Tibial artery (tissue), 4 donors: ENCODE measurements at regions not wholly inside any gene's neighbourhood (a gene's known extent, or its start where the extent isn't known, plus 50 kb on each side); places are given as distances from the start of the nearest gene placed in this dataset.

Experiments
- DNase-seq, 2 donors: peaks; one replicate each; pipeline ENCODE4 v3.0.0-alpha.2; 2019
- H3K27ac ChIP-seq, 2 donors: fragments of 200-600 bp; sonication (generic) in 1 of 2; 1 replicate in 1 of 2; 2 replicates in 1 of 2; pipeline ENCODE4 v1.5.1; 2018 to 2019; ENCODE audit warnings: mild to moderate bottlenecking in 1 of 2
- H3K27me3 ChIP-seq, 2 donors: fragments of 200-600 bp; sonication (generic) in 1 of 2; one replicate each; pipeline versions ENCODE4 v1.5.1 to v1.6.0; 2016 to 2019
- H3K36me3 ChIP-seq, 3 donors: fragments of 200-600 bp; sonication (generic) in 2 of 3; one replicate each; pipeline ENCODE4 v1.5.1; 2016 to 2019; ENCODE audit warnings: mild to moderate bottlenecking in 2 of 3
- H3K4me1 ChIP-seq, 4 donors: fragments of 200-600 bp; sonication (generic) in 2 of 4; 1 replicate in 3 of 4; 2 replicates in 1 of 4; pipeline ENCODE4 v1.5.1; 2016 to 2019
- H3K4me3 ChIP-seq, 2 donors: fragments of 200-600 bp; sonication (generic) in 1 of 2; 1 replicate in 1 of 2; 2 replicates in 1 of 2; pipeline ENCODE4 v1.5.1; 2018 to 2019; ENCODE audit warnings: mild to moderate bottlenecking in 2 of 2
- H3K9me3 ChIP-seq, 3 donors: fragments of 200-600 bp; sonication (generic) in 1 of 3; one replicate each; pipeline ENCODE4 v1.5.1; 2016 to 2019
- CTCF ChIP-seq, 2 experiments: fragments of 200-600 bp in 1 of 2; fragments of 450-650 bp in 1 of 2; IDR thresholded peaks; one replicate each; pipeline ENCODE4 v1.5.1; 2017 to 2019; ENCODE audit warnings: antibody characterized with exemption in 2 of 2, mild to moderate bottlenecking in 1 of 2, moderate library complexity in 1 of 2
- intact Hi-C: fragments of 100-400 bp; cut with DNase I; formaldehyde crosslinking; loops from one replicate; pipeline ENCODE4 v1.15.0; 2023; ENCODE audit warnings: low total_unique reads

- no peak overlapping the region for H3K4me3 ChIP-seq
- no peak for TF ChIP-seq CTCF (IDR thresholded peaks at IDR 0.05)
These were observed 935.4 kb downstream of the TBC1D22A start for GRCh38 chr22:47697861-47698260.

DNA sequence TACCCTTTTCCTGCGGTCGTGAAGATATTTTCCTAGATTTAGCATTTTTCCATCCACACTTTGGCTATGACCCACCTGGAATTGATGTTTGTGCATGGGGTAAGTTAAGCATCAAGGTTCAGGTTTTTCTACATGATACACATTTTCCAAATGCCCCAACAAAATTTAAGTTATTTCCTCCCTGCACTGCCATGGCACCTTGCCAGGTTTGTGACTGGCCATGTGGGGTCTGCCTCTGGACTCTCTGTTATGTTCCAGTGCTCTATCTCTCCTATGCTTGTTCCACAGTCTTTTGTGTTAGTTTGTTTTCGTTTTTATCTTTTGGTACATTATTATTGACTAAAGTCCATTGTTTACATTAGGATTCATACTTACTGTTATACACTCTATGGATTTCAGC lies 934.3 kb downstream of the TBC1D22A start:
- intact Hi-C loops, result no loop called here
- Histone ChIP-seq H3K4me1 (no peaks in the 10 kb centered on the region), H3K27ac (no peak overlapping the region), H3K9me3 (no peaks in the 10 kb centered on the region), H3K36me3 (no peaks in the 10 kb centered on the region), H3K4me3 (no peak overlapping the region), H3K27me3 (no peaks in the 10 kb centered on the region)
- TF ChIP-seq CTCF (IDR thresholded peaks at IDR 0.05), result no peak
- DNase-seq, result no peak

More at GRCh38 chr22:47697861-47698260, 935.4 kb downstream of the TBC1D22A start:
- Histone ChIP-seq H3K27me3 (no peaks in the 10 kb centered on the region), H3K27ac (no peak overlapping the region), H3K9me3 (no peaks in the 10 kb centered on the region), H3K4me1 (no peaks in the 10 kb centered on the region), H3K36me3 (no peaks in the 10 kb centered on the region)
- DNase-seq, result no peak
- intact Hi-C loops, result no loop called here

GRCh38 chr22:47695176-47695575 lies 932.7 kb downstream of the TBC1D22A start:
- no peak for DNase-seq
- Histone ChIP-seq H3K36me3 (no peaks in the 10 kb centered on the region), H3K9me3 (no peaks in the 10 kb centered on the region), H3K27me3 (no peaks in the 10 kb centered on the region), H3K27ac (no peak overlapping the region), H3K4me1 (no peaks in the 10 kb centered on the region), H3K4me3 (no peak overlapping the region)
- intact Hi-C loops, result no loop called here
- no peak for TF ChIP-seq CTCF (IDR thresholded peaks at IDR 0.05)

- intact Hi-C loops, result no loop called here
- no peak overlapping the region for H3K4me3 ChIP-seq
- no peak for TF ChIP-seq CTCF (IDR thresholded peaks at IDR 0.05)
- H3K9me3 ChIP-seq, result no peaks in the 10 kb centered on the region
- H3K27me3 ChIP-seq, result no peaks in the 10 kb centered on the region
- H3K27ac ChIP-seq, result no peak overlapping the region
- H3K36me3 ChIP-seq, result no peaks in the 10 kb centered on the region
- no peaks in the 10 kb centered on the region for H3K4me1 ChIP-seq
- no peak for DNase-seq
These were observed 932.2 kb downstream of the TBC1D22A start for GRCh38 chr22:47694536-47695130.

DNA sequence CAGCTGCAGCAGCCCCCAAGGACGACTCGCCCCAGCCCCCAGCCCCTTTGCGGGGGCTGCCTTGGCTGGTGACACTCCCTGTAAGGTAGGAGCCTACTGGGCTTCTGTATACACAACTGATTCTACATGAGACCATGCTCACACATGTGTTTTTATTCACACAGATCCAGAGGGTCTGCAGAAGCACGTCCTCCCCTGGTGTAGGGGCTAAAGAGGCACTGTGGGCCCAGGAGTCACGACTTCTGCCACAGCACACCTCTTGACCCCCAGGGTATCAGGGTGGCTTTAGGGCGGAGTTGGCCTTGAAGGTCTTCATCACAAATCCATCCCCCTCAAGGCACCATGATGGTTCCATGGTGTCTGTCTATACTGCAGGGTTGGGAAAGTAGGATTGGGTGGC lies 931.2 kb downstream of the TBC1D22A start:
- H3K4me1 ChIP-seq, result no peaks in the 10 kb centered on the region
- H3K27ac ChIP-seq, result no peak overlapping the region
- no peak for TF ChIP-seq CTCF (IDR thresholded peaks at IDR 0.05)
- H3K36me3 ChIP-seq, result no peaks in the 10 kb centered on the region
- H3K4me3 ChIP-seq, result no peak overlapping the region
- H3K27me3 ChIP-seq, result no peaks in the 10 kb centered on the region
- H3K9me3 ChIP-seq, result no peaks in the 10 kb centered on the region
- no peak for DNase-seq
- intact Hi-C loops, result no loop called here

GRCh38 chr22:47692811-47693210 lies 930.4 kb downstream of the TBC1D22A start:
- TF ChIP-seq CTCF (IDR thresholded peaks at IDR 0.05), result no peak
- Histone ChIP-seq H3K36me3 (no peaks in the 10 kb centered on the region), H3K27ac (no peak overlapping the region), H3K4me3 (no peak overlapping the region), H3K4me1 (no peaks in the 10 kb centered on the region), H3K27me3 (no peaks in the 10 kb centered on the region), H3K9me3 (no peaks in the 10 kb centered on the region)
- intact Hi-C loops, result no loop called here
- DNase-seq, result no peak
